ENCODE measurements at regions not wholly inside any gene's neighbourhood (a gene's known extent, or its start where the extent isn't known, plus 50 kb on each side); places are given as distances from the start of the nearest gene placed in this dataset.

- no peak for TF ChIP-seq RAD21 (IDR thresholded peaks at IDR 0.05; ENCODE audit: low read length)
- TF ChIP-seq CHD1 (IDR thresholded peaks at IDR 0.05; ENCODE audit: low read depth, low read length): no peak
- no peak for TF ChIP-seq CTCF (conservative IDR thresholded peaks at IDR 0.05; ENCODE audit: low read depth, low read length)
- TF ChIP-seq CEBPB (IDR thresholded peaks at IDR 0.05; ENCODE audit: low read depth, low read length): no peak
- TF ChIP-seq MAZ (IDR thresholded peaks at IDR 0.05; ENCODE audit: borderline replicate concordance, low read depth, low read length): no peak
- no peak for TF ChIP-seq USF2 (IDR thresholded peaks at IDR 0.05; ENCODE audit: low read depth, low read length)
- no peak for TF ChIP-seq SMC3 (IDR thresholded peaks at IDR 0.05; ENCODE audit: low read depth, low read length)
- no peak for TF ChIP-seq RFX5 (IDR thresholded peaks at IDR 0.05; ENCODE audit: low read depth, low read length)
- no peak for TF ChIP-seq BHLHE40 (IDR thresholded peaks at IDR 0.05; ENCODE audit: low read depth, low read length)
- no peak for TF ChIP-seq RCOR1 (IDR thresholded peaks at IDR 0.05; ENCODE audit: insufficient replicate concordance, low read length)
- no peak for TF ChIP-seq POLR2A (IDR thresholded peaks at IDR 0.05; ENCODE audit: low read depth, low read length)
- no peak for TF ChIP-seq MXI1 (IDR thresholded peaks at IDR 0.05; ENCODE audit: borderline replicate concordance, low read depth, low read length)
Observed at GRCh38 chr6:3593161-3593560, 136.3 kb upstream of the SLC22A23 start.
